ENCODE measurements at regions not wholly inside any gene's neighbourhood (a gene's known extent, or its start where the extent isn't known, plus 50 kb on each side); places are given as distances from the start of the nearest gene placed in this dataset.

- Histone ChIP-seq H3K9me3 (ENCODE audit: control insufficient read depth, insufficient read depth, low read depth, low read length) (no peaks in the 10 kb centered on the region), H3K27ac (ENCODE audit: extremely low read depth, low read depth, low read length) (no peak overlapping the region; the same call in 1 of the 2 replicates), H3K4me1 (ENCODE audit: control insufficient read depth, insufficient read depth, low read length) (peaks cover 19% of the 10 kb centered on the region), H3K4me3 (ENCODE audit: low read depth, low read length) (no peak overlapping the region), H3K36me3 (ENCODE audit: control insufficient read depth in 2 of 2, insufficient read depth in 1 of 2, low read length in 2 of 2) (no peaks in the 10 kb centered on the region)
- TF ChIP-seq OSR2 (tag by site-specific recombination; IDR thresholded peaks at IDR 0.05) (peak; percentile 38; the same call in 1 of the 2 replicates), ZNF629 (tag by site-specific recombination; IDR thresholded peaks at IDR 0.05) (0 out of 2 replicates have a peak, but pooled peaks have one; percentile 20), ZIC2 (tag by site-specific recombination; IDR thresholded peaks at IDR 0.05) (peak; percentile 18; the same call in 1 of the 2 replicates), PRDM1 (tag by site-specific recombination; IDR thresholded peaks at IDR 0.05) (peak; percentile 75), ZNF335 (tag by site-specific recombination; conservative IDR thresholded peaks at IDR 0.05) (no peak)
- TF ChIP-seq, protein P1, sequence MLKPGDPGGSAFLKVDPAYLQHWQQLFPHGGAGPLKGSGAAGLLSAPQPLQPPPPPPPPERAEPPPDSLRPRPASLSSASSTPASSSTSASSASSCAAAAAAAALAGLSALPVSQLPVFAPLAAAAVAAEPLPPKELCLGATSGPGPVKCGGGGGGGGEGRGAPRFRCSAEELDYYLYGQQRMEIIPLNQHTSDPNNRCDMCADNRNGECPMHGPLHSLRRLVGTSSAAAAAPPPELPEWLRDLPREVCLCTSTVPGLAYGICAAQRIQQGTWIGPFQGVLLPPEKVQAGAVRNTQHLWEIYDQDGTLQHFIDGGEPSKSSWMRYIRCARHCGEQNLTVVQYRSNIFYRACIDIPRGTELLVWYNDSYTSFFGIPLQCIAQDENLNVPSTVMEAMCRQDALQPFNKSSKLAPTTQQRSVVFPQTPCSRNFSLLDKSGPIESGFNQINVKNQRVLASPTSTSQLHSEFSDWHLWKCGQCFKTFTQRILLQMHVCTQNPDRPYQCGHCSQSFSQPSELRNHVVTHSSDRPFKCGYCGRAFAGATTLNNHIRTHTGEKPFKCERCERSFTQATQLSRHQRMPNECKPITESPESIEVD (tag by site-specific recombination; IDR thresholded peaks at IDR 0.05), result peak; percentile 58
- ChIA-PET POLR2A (no interaction called here), CTCF (interaction anchor here (0.6 to 1.4 kb wide), 2 partner anchors 22 to 27 kb away, joined by 3 to 6 read pairs; no protein-coding TSS in a partner anchor)
Observed at GRCh38 chr6:150712505-150713252, 113.0 kb downstream of the PLEKHG1 start.

- TF ChIP-seq EGR2 (tag by site-specific recombination; IDR thresholded peaks at IDR 0.05; ENCODE audit: low read depth) (peak; percentile 39; the same call in 1 of the 2 replicates), ZNF24 (tag by site-specific recombination; IDR thresholded peaks at IDR 0.05) (no peak), ZNF670 (tag by site-specific recombination; IDR thresholded peaks at IDR 0.05; ENCODE audit: low read depth) (no peak)
- TF ChIP-seq, protein P2, sequence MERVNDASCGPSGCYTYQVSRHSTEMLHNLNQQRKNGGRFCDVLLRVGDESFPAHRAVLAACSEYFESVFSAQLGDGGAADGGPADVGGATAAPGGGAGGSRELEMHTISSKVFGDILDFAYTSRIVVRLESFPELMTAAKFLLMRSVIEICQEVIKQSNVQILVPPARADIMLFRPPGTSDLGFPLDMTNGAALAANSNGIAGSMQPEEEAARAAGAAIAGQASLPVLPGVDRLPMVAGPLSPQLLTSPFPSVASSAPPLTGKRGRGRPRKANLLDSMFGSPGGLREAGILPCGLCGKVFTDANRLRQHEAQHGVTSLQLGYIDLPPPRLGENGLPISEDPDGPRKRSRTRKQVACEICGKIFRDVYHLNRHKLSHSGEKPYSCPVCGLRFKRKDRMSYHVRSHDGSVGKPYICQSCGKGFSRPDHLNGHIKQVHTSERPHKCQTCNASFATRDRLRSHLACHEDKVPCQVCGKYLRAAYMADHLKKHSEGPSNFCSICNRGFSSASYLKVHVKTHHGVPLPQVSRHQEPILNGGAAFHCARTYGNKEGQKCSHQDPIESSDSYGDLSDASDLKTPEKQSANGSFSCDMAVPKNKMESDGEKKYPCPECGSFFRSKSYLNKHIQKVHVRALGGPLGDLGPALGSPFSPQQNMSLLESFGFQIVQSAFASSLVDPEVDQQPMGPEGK (tag by site-specific recombination; IDR thresholded peaks at IDR 0.05), result no peak
- Histone ChIP-seq H3K27ac (ENCODE audit: extremely low read depth, low read depth, low read length) (no peak overlapping the region), H3K4me1 (ENCODE audit: control insufficient read depth, insufficient read depth, low read length) (peaks cover 19% of the 10 kb centered on the region), H3K36me3 (ENCODE audit: control insufficient read depth in 2 of 2, insufficient read depth in 1 of 2, low read length in 2 of 2) (no peaks in the 10 kb centered on the region), H3K9me3 (ENCODE audit: control insufficient read depth, insufficient read depth, low read depth, low read length) (no peaks in the 10 kb centered on the region), H3K4me3 (ENCODE audit: low read depth, low read length) (no peak overlapping the region)
- ChIA-PET CTCF (interaction anchor here (0.6 to 1.3 kb wide), 3 partner anchors 28 to 315 kb away, joined by 3 to 4 read pairs (median 4); no protein-coding TSS in a partner anchor), POLR2A (no interaction called here)
Observed at GRCh38 chr6:150713487-150713886, 113.8 kb downstream of the PLEKHG1 start.

DNA sequence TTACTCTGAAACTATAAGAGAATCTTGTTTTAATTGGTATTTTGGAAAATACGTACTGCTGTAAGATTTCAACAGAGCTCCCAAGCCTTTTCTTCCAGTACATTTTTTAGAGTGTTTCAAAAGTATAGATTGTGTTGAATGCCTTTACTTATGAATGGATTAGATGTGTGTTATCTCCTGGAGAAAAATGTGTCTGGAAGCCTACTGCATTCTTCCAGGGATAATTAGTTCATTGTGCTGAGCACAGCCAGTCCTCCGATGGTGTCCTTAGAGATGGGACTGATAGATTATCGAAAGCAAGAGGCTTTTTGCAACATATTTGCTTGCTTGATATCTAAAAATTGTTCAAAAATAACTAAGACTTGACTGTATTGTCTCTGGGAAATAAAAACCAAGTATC is 114.2 kb downstream of the PLEKHG1 start:
- H3K36me3 ChIP-seq (ENCODE audit: control insufficient read depth in 2 of 2, insufficient read depth in 1 of 2, low read length in 2 of 2), result no peaks in the 10 kb centered on the region
- no peak overlapping the region for H3K27ac ChIP-seq (ENCODE audit: extremely low read depth, low read depth, low read length)
- H3K4me1 ChIP-seq (ENCODE audit: control insufficient read depth, insufficient read depth, low read length), result peaks cover 19% of the 10 kb centered on the region
- no peaks in the 10 kb centered on the region for H3K9me3 ChIP-seq (ENCODE audit: control insufficient read depth, insufficient read depth, low read depth, low read length)
- ChIA-PET POLR2A (no interaction called here), CTCF (interaction anchor here (0.6 to 1.3 kb wide), 4 partner anchors 28 to 316 kb away, joined by 3 to 4 read pairs (median 4); no protein-coding TSS in a partner anchor)
- no peak overlapping the region for H3K4me3 ChIP-seq (ENCODE audit: low read depth, low read length)
- TF ChIP-seq ZNF530 (tag by site-specific recombination; IDR thresholded peaks at IDR 0.05; ENCODE audit: low read depth) (no peak), ZNF473 (tag by site-specific recombination; IDR thresholded peaks at IDR 0.05) (no peak), ZNF768 (tag by site-specific recombination; IDR thresholded peaks at IDR 0.05) (no peak), RBAK (tag by site-specific recombination; IDR thresholded peaks at IDR 0.05) (no peak), ZNF202 (tag by site-specific recombination; IDR thresholded peaks at IDR 0.05; ENCODE audit: borderline replicate concordance) (no peak), ZNF184 (tag by site-specific recombination; IDR thresholded peaks at IDR 0.05) (no peak), ZNF596 (tag by site-specific recombination; IDR thresholded peaks at IDR 0.05) (no peak), MEIS1 (CRISPR knock-in tag; IDR thresholded peaks at IDR 0.05; ENCODE audit: borderline replicate concordance) (no peak), ZNF654 (tag by site-specific recombination; IDR thresholded peaks at IDR 0.05; ENCODE audit: low read depth) (no peak), ZNF175 (tag by site-specific recombination; IDR thresholded peaks at IDR 0.05) (no peak), ZNF677 (tag by site-specific recombination; IDR thresholded peaks at IDR 0.05) (no peak), SP2 (tag by site-specific recombination; IDR thresholded peaks at IDR 0.05) (no peak)
- TF ChIP-seq, protein P3, sequence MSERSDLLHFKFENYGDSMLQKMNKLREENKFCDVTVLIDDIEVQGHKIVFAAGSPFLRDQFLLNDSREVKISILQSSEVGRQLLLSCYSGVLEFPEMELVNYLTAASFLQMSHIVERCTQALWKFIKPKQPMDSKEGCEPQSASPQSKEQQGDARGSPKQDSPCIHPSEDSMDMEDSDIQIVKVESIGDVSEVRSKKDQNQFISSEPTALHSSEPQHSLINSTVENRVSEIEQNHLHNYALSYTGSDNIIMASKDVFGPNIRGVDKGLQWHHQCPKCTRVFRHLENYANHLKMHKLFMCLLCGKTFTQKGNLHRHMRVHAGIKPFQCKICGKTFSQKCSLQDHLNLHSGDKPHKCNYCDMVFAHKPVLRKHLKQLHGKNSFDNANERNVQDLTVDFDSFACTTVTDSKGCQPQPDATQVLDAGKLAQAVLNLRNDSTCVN (tag by site-specific recombination; optimal IDR thresholded peaks at IDR 0.05), result no peak
- TF ChIP-seq, protein P4, sequence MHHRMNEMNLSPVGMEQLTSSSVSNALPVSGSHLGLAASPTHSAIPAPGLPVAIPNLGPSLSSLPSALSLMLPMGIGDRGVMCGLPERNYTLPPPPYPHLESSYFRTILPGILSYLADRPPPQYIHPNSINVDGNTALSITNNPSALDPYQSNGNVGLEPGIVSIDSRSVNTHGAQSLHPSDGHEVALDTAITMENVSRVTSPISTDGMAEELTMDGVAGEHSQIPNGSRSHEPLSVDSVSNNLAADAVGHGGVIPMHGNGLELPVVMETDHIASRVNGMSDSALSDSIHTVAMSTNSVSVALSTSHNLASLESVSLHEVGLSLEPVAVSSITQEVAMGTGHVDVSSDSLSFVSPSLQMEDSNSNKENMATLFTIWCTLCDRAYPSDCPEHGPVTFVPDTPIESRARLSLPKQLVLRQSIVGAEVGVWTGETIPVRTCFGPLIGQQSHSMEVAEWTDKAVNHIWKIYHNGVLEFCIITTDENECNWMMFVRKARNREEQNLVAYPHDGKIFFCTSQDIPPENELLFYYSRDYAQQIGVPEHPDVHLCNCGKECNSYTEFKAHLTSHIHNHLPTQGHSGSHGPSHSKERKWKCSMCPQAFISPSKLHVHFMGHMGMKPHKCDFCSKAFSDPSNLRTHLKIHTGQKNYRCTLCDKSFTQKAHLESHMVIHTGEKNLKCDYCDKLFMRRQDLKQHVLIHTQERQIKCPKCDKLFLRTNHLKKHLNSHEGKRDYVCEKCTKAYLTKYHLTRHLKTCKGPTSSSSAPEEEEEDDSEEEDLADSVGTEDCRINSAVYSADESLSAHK (tag by site-specific recombination; IDR thresholded peaks at IDR 0.05), result no peak
